SK-N-SH treated with all-trans-retinoic acid at 6 μM for 48 hours (cell line): ENCODE measurements at regions not wholly inside any gene's neighbourhood (a gene's known extent, or its start where the extent isn't known, plus 50 kb on each side); places are given as distances from the start of the nearest gene placed in this dataset.

ENCODE experiments used
- TCF4 ChIP-seq: fragments of 250-450 bp; sonication (Bioruptor Pico); IDR thresholded peaks from 2 replicates; pipeline ENCODE4 v1.8.0; 2021; ENCODE audit warnings: mild to moderate bottlenecking, moderate library complexity, borderline replicate concordance
- TF ChIP-seq, protein P1 (sequence below): fragments of 250-450 bp; sonication (Bioruptor Pico); IDR thresholded peaks from 2 replicates; pipeline ENCODE4 v1.5.1; 2020; ENCODE audit warnings: low read depth, mild to moderate bottlenecking, moderate library complexity
- TF ChIP-seq, protein P2 (sequence below): fragments of 250-450 bp; sonication (Bioruptor Pico); IDR thresholded peaks from 2 replicates; pipeline ENCODE4 v1.8.0; 2020; ENCODE audit warnings: mild to moderate bottlenecking, moderate library complexity, borderline replicate concordance

DNA sequence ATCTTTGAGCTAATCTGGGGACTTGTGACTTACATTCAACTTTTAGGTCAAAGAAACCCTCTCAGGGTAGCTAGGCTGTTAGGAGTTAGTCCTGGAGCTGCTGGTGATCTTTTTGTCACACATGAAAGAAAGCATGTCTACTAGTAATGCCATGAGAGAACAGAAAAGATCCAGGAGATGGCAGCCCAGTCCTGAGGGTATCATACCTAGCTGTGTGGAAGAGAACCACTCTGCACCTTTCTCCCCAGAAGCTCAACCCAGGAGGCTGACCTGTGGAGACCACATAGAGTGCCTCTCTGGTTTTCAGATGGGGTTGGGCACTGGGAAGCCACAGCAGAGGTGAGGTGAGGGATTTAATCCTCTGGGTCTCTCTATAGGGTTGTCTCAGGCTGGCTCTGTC lies 460.2 kb upstream of the UBE2E3 start:
- TF ChIP-seq, protein P1, sequence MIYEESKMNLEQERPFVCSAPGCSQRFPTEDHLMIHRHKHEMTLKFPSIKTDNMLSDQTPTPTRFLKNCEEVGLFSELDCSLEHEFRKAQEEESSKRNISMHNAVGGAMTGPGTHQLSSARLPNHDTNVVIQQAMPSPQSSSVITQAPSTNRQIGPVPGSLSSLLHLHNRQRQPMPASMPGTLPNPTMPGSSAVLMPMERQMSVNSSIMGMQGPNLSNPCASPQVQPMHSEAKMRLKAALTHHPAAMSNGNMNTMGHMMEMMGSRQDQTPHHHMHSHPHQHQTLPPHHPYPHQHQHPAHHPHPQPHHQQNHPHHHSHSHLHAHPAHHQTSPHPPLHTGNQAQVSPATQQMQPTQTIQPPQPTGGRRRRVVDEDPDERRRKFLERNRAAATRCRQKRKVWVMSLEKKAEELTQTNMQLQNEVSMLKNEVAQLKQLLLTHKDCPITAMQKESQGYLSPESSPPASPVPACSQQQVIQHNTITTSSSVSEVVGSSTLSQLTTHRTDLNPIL (CRISPR knock-in tag): no peak
- TF ChIP-seq, protein P2, sequence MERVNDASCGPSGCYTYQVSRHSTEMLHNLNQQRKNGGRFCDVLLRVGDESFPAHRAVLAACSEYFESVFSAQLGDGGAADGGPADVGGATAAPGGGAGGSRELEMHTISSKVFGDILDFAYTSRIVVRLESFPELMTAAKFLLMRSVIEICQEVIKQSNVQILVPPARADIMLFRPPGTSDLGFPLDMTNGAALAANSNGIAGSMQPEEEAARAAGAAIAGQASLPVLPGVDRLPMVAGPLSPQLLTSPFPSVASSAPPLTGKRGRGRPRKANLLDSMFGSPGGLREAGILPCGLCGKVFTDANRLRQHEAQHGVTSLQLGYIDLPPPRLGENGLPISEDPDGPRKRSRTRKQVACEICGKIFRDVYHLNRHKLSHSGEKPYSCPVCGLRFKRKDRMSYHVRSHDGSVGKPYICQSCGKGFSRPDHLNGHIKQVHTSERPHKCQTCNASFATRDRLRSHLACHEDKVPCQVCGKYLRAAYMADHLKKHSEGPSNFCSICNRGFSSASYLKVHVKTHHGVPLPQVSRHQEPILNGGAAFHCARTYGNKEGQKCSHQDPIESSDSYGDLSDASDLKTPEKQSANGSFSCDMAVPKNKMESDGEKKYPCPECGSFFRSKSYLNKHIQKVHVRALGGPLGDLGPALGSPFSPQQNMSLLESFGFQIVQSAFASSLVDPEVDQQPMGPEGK: no peak
- no peak for TF ChIP-seq TCF4 (CRISPR knock-in tag)
